ENCODE measurements at regions not wholly inside any gene's neighbourhood (a gene's known extent, or its start where the extent isn't known, plus 50 kb on each side); places are given as distances from the start of the nearest gene placed in this dataset.

DNA sequence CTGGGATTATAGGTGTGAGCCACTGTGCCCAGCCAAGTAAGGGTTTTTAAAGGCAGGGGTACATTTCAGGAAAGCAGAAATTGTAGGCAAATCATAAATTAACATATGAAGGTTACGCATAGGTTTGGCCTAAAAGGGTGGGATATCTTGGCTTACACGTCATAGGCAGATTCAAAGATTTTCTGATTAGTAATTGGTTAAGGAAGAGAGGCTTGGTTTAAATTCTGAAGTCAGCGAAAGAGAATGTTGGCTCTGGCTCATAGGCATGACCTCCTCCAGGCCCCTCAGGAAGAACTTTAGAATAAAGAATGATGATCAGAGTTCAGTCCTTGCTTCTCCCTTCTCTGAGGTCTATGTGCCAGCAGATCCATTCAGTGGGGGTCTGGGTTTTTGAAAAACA, 124.8 kb upstream of the RBBP6 start:
- Histone ChIP-seq H3K4me3 (ENCODE audit: low read depth in 1 of 3, low read length in 3 of 3) (no peak overlapping the region), H3K27me3 (ENCODE audit: control insufficient read depth in 3 of 3, insufficient read depth in 3 of 3, low read length in 3 of 3) (no peaks in the 10 kb centered on the region), H3K27ac (ENCODE audit: low read depth in 1 of 3, low read length in 2 of 3) (no peak overlapping the region), H3K4me1 (ENCODE audit: control insufficient read depth in 3 of 3, insufficient read depth in 2 of 3, low read depth in 1 of 3, low read length in 2 of 3) (no peaks in the 10 kb centered on the region), H3K9me3 (ENCODE audit: control insufficient read depth in 2 of 2, insufficient read depth in 1 of 2, low read depth in 1 of 2, low read length in 1 of 2) (peaks cover 0 to 5% of the 10 kb centered on the region in 2 donors), H3K36me3 (ENCODE audit: control insufficient read depth in 3 of 3, insufficient read depth in 2 of 3, low read depth in 1 of 3, low read length in 3 of 3) (no peaks in the 10 kb centered on the region)
- FAIRE-seq (no peak), DNase-seq (no peak)
- whole genome bisulfite sequencing, 3 donors, result 67 to 88% (median 86%) methylated on average over 3 of the region's 3 CpGs

DNA sequence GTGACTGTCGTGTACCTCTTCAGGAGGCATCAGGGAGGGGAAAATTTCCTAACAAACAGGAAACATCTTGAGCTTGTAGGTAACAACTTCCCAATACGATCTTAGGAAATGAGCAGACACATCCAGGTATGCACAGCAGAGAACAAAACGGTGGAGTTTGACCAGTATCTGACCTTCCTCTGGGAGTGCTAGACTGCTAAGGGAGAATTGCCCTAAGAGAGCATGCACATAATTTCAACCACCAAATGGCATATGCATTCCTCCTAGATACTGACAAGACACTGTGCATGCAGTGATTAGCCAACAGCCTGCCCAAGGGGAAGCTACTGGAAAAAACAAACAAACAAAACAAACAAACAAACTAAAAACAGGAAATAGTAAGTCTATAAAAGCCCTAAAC, 120.6 kb upstream of the RBBP6 start:
- no peak for DNase-seq
- Histone ChIP-seq H3K4me1 (ENCODE audit: control insufficient read depth in 3 of 3, insufficient read depth in 2 of 3, low read depth in 1 of 3, low read length in 2 of 3) (no peaks in the 10 kb centered on the region), H3K36me3 (ENCODE audit: control insufficient read depth in 3 of 3, insufficient read depth in 2 of 3, low read depth in 1 of 3, low read length in 3 of 3) (no peaks in the 10 kb centered on the region), H3K27ac (ENCODE audit: low read depth in 1 of 3, low read length in 2 of 3) (no peak overlapping the region), H3K4me3 (ENCODE audit: low read depth in 1 of 3, low read length in 3 of 3) (no peak overlapping the region), H3K27me3 (ENCODE audit: control insufficient read depth in 3 of 3, insufficient read depth in 3 of 3, low read length in 3 of 3) (no peaks in the 10 kb centered on the region), H3K9me3 (ENCODE audit: control insufficient read depth in 2 of 2, insufficient read depth in 1 of 2, low read depth in 1 of 2, low read length in 1 of 2) (peaks cover 0 to 5% of the 10 kb centered on the region in 2 donors)
- WGBS, 3 donors, result 39 to 58% (median 44%) methylated on average over 3 of the region's 3 CpGs
- FAIRE-seq, result no peak

DNA sequence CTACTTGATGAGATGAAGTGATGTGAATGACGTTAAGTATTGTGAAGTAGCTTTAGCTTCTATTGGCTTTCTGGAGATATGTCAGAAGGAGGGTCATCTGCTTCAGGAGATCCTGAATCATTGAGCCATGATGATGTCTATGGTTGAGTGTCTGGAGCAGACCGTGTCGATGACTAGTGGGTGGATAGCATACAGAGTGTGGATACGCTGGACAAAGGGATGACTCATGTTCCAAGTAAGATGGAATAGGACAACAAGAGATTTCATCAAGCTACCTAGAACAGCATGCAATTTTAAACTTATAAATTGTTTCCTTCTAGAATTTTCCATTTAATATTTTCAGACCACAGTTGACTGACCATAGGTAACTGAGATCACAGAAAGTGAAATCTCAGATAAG, 116.1 kb upstream of the RBBP6 start:
- H3K4me1 ChIP-seq (ENCODE audit: control insufficient read depth in 3 of 3, insufficient read depth in 2 of 3, low read depth in 1 of 3, low read length in 2 of 3), result no peaks in the 10 kb centered on the region
- WGBS, 3 donors, result 85 to 88% (median 88%) methylated on average over 4 of the region's 4 CpGs
- DNase-seq (no peak), FAIRE-seq (no peak)
- H3K4me3 ChIP-seq (ENCODE audit: low read depth in 1 of 3, low read length in 3 of 3), result no peak overlapping the region
- no peaks in the 10 kb centered on the region for H3K27me3 ChIP-seq (ENCODE audit: control insufficient read depth in 3 of 3, insufficient read depth in 3 of 3, low read length in 3 of 3)
- H3K27ac ChIP-seq (ENCODE audit: low read depth in 1 of 3, low read length in 2 of 3), result no peak overlapping the region
- H3K36me3 ChIP-seq (ENCODE audit: control insufficient read depth in 3 of 3, insufficient read depth in 2 of 3, low read depth in 1 of 3, low read length in 3 of 3), result no peaks in the 10 kb centered on the region
- no peaks in the 10 kb centered on the region for H3K9me3 ChIP-seq (ENCODE audit: control insufficient read depth in 2 of 2, insufficient read depth in 1 of 2, low read depth in 1 of 2, low read length in 1 of 2)

DNA sequence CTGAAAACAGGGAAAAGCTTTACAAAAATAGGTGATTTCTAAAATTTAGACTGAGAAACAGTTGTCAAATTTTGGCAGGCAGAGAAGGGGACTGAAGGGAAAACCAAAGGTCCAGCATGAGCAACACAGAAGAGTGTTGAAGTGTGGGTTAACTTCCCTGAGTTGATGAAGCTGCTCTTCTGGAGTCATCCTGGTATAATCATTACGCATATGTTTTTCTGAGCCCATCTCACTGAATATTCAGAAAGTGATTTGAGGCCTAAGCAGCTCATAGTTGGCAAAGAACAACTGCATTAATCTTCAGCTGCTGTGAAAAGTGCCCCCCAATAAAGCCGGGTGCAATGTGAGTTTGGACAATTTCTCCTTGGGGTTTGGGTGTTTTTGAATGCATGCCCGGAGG, 115.0 kb upstream of the RBBP6 start:
- DNase-seq (no peak), FAIRE-seq (no peak)
- WGBS, 3 donors, result 76 to 84% (median 80%) methylated on average over 3 of the region's 3 CpGs
- no peak overlapping the region for H3K27ac ChIP-seq (ENCODE audit: low read depth in 1 of 3, low read length in 2 of 3)
- no peaks in the 10 kb centered on the region for H3K27me3 ChIP-seq (ENCODE audit: control insufficient read depth in 3 of 3, insufficient read depth in 3 of 3, low read length in 3 of 3)
- H3K9me3 ChIP-seq (ENCODE audit: control insufficient read depth in 2 of 2, insufficient read depth in 1 of 2, low read depth in 1 of 2, low read length in 1 of 2), result no peaks in the 10 kb centered on the region
- no peaks in the 10 kb centered on the region for H3K36me3 ChIP-seq (ENCODE audit: control insufficient read depth in 3 of 3, insufficient read depth in 2 of 3, low read depth in 1 of 3, low read length in 3 of 3)
- no peak overlapping the region for H3K4me3 ChIP-seq (ENCODE audit: low read depth in 1 of 3, low read length in 3 of 3)
- H3K4me1 ChIP-seq (ENCODE audit: control insufficient read depth in 3 of 3, insufficient read depth in 2 of 3, low read depth in 1 of 3, low read length in 2 of 3), result no peaks in the 10 kb centered on the region

DNA sequence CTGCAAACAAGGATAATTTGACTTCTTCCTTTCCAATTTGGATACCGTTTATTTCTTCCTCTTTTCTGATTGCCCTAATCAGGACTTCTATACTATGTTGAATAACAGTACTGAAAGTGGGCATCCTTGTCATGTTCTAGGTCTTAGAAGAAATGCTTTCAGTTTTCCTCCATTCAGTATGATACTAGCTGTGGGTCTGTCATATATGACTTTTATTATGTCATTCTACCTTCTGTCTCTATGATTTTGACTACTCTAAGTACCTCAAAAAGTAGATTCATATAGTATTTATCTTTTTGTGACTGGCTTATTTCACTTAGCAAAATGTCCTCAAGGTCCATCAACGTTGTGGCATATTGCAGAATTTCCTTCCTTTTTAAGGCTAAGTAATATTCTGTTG, 111.5 kb upstream of the RBBP6 start:
- Histone ChIP-seq H3K27me3 (ENCODE audit: control insufficient read depth in 3 of 3, insufficient read depth in 3 of 3, low read length in 3 of 3) (no peaks in the 10 kb centered on the region), H3K4me1 (ENCODE audit: control insufficient read depth in 3 of 3, insufficient read depth in 2 of 3, low read depth in 1 of 3, low read length in 2 of 3) (no peaks in the 10 kb centered on the region), H3K9me3 (ENCODE audit: control insufficient read depth in 2 of 2, insufficient read depth in 1 of 2, low read depth in 1 of 2, low read length in 1 of 2) (no peaks in the 10 kb centered on the region), H3K27ac (ENCODE audit: low read depth in 1 of 3, low read length in 2 of 3) (no peak overlapping the region), H3K4me3 (ENCODE audit: low read depth in 1 of 3, low read length in 3 of 3) (no peak overlapping the region), H3K36me3 (ENCODE audit: control insufficient read depth in 3 of 3, insufficient read depth in 2 of 3, low read depth in 1 of 3, low read length in 3 of 3) (no peaks in the 10 kb centered on the region)
- FAIRE-seq (no peak), DNase-seq (no peak)
- WGBS, 3 donors, result 72 to 79% (median 73%) methylated on average over 2 of the region's 2 CpGs

DNA sequence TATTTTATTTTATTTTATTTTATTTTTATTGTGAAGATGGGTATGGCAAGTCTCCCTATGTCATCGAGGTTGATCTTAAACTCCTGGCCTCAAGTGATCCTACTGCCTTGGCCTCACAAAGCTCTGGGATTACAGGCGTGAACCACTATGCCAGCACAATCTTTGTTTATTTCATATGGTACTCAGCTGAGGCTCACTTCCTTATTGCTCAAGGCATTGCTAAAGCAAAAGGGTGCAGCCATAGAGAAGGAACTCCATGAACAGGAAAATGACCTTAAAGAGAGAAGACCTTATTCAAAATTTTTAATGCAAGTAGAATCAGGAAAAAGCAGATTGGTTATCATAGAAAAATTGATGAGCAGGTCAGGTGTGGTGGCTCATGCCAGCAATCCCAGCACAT, 110.6 kb upstream of the RBBP6 start:
- Histone ChIP-seq H3K4me1 (ENCODE audit: control insufficient read depth in 3 of 3, insufficient read depth in 2 of 3, low read depth in 1 of 3, low read length in 2 of 3) (no peaks in the 10 kb centered on the region), H3K4me3 (ENCODE audit: low read depth in 1 of 3, low read length in 3 of 3) (no peak overlapping the region), H3K36me3 (ENCODE audit: control insufficient read depth in 3 of 3, insufficient read depth in 2 of 3, low read depth in 1 of 3, low read length in 3 of 3) (no peaks in the 10 kb centered on the region), H3K9me3 (ENCODE audit: control insufficient read depth in 2 of 2, insufficient read depth in 1 of 2, low read depth in 1 of 2, low read length in 1 of 2) (no peaks in the 10 kb centered on the region), H3K27ac (ENCODE audit: low read depth in 1 of 3, low read length in 2 of 3) (no peak overlapping the region), H3K27me3 (ENCODE audit: control insufficient read depth in 3 of 3, insufficient read depth in 3 of 3, low read length in 3 of 3) (peaks cover 0 to 2% (median 0%) of the 10 kb centered on the region in 3 donors)
- DNase-seq (peak in 1 of 2 donors; percentile 2), FAIRE-seq (no peak)
- WGBS, 3 donors, result 31 to 73% (median 52%) methylated on average over 2 of the region's 2 CpGs

DNA sequence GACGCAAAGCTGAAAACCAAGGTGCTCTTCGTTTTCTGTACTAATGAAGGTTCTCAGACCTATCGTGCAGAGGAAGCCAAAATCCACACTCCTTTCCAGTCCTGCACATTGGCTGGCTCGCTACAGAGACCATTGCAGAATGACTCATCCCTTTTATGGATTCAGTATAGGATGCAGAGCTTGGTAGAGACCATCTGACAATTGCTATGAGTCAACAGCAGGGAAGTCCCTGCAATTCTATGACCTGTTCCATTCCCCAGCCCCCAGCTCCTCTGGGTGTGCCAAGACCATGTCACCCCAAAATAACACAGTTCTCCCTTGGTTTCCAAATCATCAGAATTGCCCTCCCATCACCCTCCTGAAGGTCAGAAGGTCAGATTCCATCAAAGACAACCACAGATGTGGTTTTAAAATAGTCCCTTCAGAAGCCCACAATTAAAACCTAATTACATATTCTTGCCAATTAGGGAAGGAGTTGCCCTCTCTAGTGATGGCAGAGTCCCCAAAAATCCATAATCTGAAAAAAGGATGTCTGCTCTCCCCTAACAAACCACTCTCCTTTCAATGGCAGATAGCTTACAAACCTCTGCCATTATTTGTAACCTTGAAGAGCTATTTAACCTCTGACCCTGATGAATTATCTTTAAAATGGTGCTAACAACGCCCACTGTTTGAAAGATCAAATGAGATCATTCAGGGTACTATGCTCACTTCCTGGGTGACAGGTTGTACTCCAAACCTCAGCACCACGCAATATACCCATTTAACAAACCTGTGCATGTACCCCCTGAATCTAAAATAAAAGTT, 108.2 kb upstream of the RBBP6 start:
- DNase-seq, result no peak
- Histone ChIP-seq H3K4me3 (ENCODE audit: low read depth in 1 of 3, low read length in 3 of 3) (no peak overlapping the region), H3K27ac (ENCODE audit: low read depth in 1 of 3, low read length in 2 of 3) (no peak overlapping the region), H3K36me3 (ENCODE audit: control insufficient read depth in 3 of 3, insufficient read depth in 2 of 3, low read depth in 1 of 3, low read length in 3 of 3) (no peaks in the 10 kb centered on the region), H3K9me3 (ENCODE audit: control insufficient read depth in 2 of 2, insufficient read depth in 1 of 2, low read depth in 1 of 2, low read length in 1 of 2) (no peaks in the 10 kb centered on the region), H3K27me3 (ENCODE audit: control insufficient read depth in 3 of 3, insufficient read depth in 3 of 3, low read length in 3 of 3) (peaks cover 0 to 2% (median 0%) of the 10 kb centered on the region in 3 donors), H3K4me1 (ENCODE audit: control insufficient read depth in 3 of 3, insufficient read depth in 2 of 3, low read depth in 1 of 3, low read length in 2 of 3) (no peaks in the 10 kb centered on the region)
- 54 to 73% (median 55%) methylated on average over 6 of the region's 6 CpGs for WGBS, 3 donors
- no peak for FAIRE-seq

DNA sequence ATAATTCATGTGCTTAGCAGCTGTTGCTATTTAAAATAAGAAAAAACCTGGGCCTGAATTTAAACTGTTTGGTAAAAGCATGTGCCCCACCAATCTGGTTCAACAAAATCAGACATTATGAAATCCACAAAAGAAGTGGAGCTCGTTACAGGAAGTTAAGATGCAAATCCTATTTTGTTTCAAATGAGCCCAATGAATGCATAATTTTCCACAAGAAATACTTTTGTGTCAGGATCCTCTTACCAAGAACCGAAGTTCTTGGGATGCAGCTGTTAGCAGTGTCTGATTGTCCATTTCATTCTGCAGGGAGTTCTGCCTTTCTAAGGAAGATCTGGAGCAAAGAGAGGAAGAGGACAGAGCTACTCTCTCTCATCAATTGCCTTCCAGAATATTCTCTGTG, 105.7 kb upstream of the RBBP6 start:
- WGBS, 3 donors, result 48 to 58% (median 57%) methylated on average over 2 of the region's 2 CpGs
- Histone ChIP-seq H3K4me3 (ENCODE audit: low read depth in 1 of 3, low read length in 3 of 3) (no peak overlapping the region), H3K36me3 (ENCODE audit: control insufficient read depth in 3 of 3, insufficient read depth in 2 of 3, low read depth in 1 of 3, low read length in 3 of 3) (no peaks in the 10 kb centered on the region), H3K9me3 (ENCODE audit: control insufficient read depth in 2 of 2, insufficient read depth in 1 of 2, low read depth in 1 of 2, low read length in 1 of 2) (no peaks in the 10 kb centered on the region), H3K27me3 (ENCODE audit: control insufficient read depth in 3 of 3, insufficient read depth in 3 of 3, low read length in 3 of 3) (peaks cover 0 to 2% (median 0%) of the 10 kb centered on the region in 3 donors), H3K27ac (ENCODE audit: low read depth in 1 of 3, low read length in 2 of 3) (no peak overlapping the region), H3K4me1 (ENCODE audit: control insufficient read depth in 3 of 3, insufficient read depth in 2 of 3, low read depth in 1 of 3, low read length in 2 of 3) (no peaks in the 10 kb centered on the region)
- FAIRE-seq (no peak), DNase-seq (no peak)

DNA sequence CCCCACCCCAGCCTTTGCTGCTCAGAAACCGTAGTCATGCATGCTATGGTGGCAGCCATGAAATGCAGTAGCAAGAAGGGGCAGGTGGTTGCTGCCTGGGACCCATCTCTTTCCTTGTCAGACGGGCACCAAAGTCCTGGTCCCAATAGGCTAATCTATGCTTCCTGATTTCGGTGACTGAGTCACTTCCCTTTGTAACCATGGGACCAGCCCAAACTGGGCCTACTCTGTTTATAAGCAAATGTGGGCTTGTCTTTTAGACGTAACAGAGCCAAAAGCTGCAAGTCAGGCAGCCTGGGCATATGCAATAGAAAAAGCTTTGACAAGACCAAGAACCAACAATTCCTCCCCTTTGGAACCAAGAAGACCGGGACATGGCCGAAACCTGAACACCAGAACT, 99.1 kb upstream of the RBBP6 start:
- H3K36me3 ChIP-seq (ENCODE audit: control insufficient read depth in 3 of 3, insufficient read depth in 2 of 3, low read depth in 1 of 3, low read length in 3 of 3), result no peaks in the 10 kb centered on the region
- no peaks in the 10 kb centered on the region for H3K4me1 ChIP-seq (ENCODE audit: control insufficient read depth in 3 of 3, insufficient read depth in 2 of 3, low read depth in 1 of 3, low read length in 2 of 3)
- no peaks in the 10 kb centered on the region for H3K9me3 ChIP-seq (ENCODE audit: control insufficient read depth in 2 of 2, insufficient read depth in 1 of 2, low read depth in 1 of 2, low read length in 1 of 2)
- no peak overlapping the region for H3K27ac ChIP-seq (ENCODE audit: low read depth in 1 of 3, low read length in 2 of 3)
- FAIRE-seq (no peak), DNase-seq (no peak)
- H3K4me3 ChIP-seq (ENCODE audit: low read depth in 1 of 3, low read length in 3 of 3), result no peak overlapping the region
- WGBS, 3 donors, result 69 to 77% (median 75%) methylated on average over 6 of the region's 6 CpGs
- H3K27me3 ChIP-seq (ENCODE audit: control insufficient read depth in 3 of 3, insufficient read depth in 3 of 3, low read length in 3 of 3), result no peaks in the 10 kb centered on the region

Data from small intestine (tissue), 7 donors.